GM10266 (cell line): ENCODE measurements at regions not wholly inside any gene's neighbourhood (a gene's known extent, or its start where the extent isn't known, plus 50 kb on each side); places are given as distances from the start of the nearest gene placed in this dataset.
"Not testable (repeated sequence)": the region's sequence is repeated elsewhere in the genome, so short reads cannot be mapped to it uniquely, and the experiment has no call there.

Source experiments
- DNase-seq: peaks from one replicate; pipeline ENCODE4 v3.0.0; 2012; ENCODE audit errors: extremely low spot score
- TF ChIP-seq, protein P1 (sequence below): IDR thresholded peaks from 2 replicates; pipeline ENCODE4 v1.5.1; 2012; ENCODE audit warnings: mild to moderate bottlenecking, low read depth; ENCODE audit not compliant: control insufficient read depth, insufficient read depth; ENCODE audit errors: missing control alignments

DNA sequence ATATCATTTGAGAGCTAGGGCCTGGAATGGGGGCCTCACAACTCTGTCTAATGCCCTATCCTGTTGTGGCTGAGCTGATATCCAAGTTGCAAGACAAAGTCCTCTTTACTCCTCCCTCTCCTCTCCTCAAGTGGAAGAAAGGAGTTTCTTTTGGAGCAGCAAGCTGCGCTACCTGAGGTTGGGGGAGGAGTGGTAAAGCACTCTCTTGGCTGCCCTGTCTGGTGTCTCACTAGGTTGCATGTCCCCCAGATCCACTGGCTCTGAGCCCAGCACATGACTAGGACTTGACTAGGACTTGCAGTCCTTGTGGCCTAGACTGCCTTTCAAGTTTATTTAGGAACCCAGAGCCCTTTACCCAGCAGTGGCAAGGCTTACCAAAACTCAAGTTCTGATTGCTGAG is 141.1 kb upstream of the SETMAR start:
- no peak for DNase-seq

DNA sequence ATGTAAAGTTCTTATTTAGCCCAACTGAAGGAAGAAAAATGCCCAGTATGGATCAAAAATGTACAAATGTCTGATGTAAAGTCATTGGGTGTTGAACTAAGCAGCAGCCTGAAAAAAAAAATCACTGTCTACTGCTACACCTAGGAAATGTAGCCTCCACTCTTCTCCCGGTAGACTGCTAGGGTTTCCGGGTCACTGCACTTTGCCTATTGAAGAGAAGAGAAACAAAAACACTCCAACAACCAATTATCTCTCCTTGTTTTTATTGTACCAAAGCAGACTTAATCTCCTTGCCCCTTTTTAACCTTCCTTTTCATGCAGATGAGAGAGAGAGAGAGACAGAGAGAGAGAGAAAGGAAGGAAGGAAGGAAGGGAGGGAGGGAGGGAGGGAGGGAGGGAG is 140.2 kb upstream of the SETMAR start:
- TF ChIP-seq, protein P1, sequence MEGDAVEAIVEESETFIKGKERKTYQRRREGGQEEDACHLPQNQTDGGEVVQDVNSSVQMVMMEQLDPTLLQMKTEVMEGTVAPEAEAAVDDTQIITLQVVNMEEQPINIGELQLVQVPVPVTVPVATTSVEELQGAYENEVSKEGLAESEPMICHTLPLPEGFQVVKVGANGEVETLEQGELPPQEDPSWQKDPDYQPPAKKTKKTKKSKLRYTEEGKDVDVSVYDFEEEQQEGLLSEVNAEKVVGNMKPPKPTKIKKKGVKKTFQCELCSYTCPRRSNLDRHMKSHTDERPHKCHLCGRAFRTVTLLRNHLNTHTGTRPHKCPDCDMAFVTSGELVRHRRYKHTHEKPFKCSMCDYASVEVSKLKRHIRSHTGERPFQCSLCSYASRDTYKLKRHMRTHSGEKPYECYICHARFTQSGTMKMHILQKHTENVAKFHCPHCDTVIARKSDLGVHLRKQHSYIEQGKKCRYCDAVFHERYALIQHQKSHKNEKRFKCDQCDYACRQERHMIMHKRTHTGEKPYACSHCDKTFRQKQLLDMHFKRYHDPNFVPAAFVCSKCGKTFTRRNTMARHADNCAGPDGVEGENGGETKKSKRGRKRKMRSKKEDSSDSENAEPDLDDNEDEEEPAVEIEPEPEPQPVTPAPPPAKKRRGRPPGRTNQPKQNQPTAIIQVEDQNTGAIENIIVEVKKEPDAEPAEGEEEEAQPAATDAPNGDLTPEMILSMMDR: no peak

More for the DNA sequence above, 141.1 kb upstream of the SETMAR start:
- TF ChIP-seq, protein P1: no peak

DNA sequence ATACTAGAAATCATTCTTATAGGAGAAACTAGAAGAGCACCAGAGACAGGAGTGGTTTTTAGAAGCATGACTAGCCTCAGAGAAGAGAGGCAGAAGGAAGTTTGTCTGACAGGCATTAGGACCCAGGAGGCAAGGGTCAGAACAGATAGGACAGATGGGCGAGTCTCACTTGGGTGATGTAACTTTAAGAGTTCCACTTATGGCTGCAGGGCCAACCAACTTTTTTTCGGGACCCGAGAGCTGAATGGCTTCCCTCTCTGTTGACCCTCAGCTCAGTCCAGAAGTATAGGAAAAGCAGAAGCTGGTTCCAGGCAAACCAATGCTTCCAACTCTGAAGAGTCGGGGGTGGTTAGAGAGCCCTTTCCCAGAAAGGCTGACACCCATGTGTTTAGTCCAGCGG is 136.6 kb upstream of the SETMAR start:
- TF ChIP-seq, protein P1: no peak
- DNase-seq: no peak

More for the DNA sequence above, 140.2 kb upstream of the SETMAR start:
- no peak for DNase-seq

DNA sequence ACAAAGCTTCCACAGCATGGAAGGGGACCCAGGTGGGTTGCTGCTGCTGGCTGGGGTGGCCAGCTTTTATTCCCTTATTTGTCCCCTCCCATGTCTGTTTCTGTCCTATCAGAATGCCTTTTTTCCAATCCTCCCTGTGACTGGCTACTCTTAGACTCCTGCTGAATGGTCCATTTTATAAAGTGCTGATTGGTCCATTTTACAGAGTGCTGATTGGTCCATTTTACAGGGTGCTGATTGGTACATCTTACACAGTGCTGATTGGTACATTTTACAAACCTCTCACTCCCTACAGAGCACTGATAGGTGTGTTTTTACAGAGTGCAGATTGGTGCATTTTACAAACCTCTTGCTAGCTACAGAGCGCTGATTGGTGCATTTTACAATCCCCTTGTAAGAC is 135.9 kb upstream of the SETMAR start:
- DNase-seq: not testable (repeated sequence)

DNA sequence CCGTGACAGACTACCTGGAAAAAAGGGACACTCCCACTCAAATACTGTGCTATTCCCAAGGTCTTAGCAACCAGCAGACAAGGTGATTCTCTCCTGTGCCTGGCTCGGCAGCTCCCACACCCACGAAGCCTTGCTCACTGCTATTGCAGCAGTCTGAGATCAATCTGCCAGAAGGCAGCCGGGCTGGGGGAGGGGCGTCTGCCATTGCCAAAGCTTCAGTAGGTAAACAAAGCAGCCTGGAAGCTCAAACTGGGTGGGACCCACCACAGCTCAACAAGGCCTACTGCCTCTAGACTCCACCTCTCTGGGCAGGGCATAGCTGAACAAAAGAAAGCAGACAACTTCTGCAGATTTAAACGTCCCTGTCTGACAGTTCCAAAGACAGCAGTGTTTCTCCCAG is 128.4 kb upstream of the SETMAR start:
- TF ChIP-seq, protein P1: no peak
- no peak for DNase-seq

DNA sequence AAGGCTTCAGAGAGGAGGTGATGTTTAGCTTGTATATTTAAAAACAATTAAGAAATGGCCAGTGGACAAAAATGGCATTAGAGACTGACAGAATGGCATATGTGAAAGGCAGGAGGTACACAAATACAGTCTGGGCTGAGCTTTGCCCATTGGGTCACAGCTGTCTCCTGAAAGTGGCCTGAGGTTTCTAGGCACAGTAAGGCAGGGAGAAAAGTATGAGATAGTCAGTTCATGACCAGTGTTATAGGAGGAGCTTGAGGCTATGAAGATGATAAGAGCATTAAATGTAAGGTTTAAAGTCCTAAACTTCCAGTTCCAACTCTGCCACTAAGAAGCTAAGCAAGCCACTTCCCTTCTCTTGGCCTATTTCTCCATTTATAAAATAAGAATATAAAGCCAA is 111.2 kb upstream of the SETMAR start:
- no peak for DNase-seq

DNA sequence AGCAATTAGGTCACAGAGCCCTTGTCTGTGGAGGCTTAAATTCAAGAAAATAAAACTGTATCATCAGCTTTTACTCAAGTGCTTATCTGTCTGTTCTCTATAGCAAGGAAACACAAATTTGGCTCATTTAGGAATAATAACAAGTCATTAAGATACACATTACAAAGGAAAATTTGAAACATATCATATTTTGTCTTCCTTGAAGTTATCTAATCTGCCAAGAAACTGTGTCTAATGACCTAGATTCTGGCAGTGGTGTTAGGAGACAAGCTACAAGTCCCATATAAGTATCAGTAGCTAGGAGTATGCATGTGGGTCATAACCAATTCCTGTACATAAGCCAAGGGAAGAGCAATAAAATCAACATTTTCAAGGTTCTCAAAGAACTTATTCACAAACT is 108.2 kb upstream of the SETMAR start:
- no peak for DNase-seq
- TF ChIP-seq, protein P1: no peak

More for the DNA sequence above, 111.2 kb upstream of the SETMAR start:
- TF ChIP-seq, protein P1: no peak

DNA sequence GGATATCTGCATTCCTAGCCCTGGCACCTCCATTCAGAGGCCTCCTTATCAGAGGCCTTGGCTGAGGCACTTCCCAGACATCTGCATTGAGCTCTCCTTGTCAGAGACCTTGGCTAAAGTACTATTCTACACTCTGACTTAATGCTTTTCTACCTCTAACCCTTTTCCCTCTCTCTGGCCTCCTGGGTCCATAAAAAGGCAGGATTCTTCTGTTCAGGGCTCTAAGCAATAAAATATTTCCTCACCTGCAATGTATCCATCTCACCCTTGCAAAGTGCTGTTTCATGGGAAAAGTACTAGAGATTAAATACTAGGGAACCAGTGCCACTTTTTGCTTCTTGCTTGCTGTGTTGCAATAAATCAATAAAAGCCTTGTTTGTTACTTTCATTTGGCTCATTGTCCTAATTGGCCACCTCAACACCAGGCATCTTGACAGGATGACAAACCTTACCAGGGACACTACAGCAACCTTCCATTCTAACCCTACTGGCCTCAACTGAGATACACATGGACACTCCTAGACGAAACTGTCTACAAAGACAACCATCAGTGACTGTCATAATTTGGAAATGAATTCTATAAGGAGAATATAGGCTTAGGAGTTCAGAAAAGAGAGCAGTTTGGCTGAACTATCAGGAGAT is 106.5 kb upstream of the SETMAR start:
- TF ChIP-seq, protein P1: no peak
- no peak for DNase-seq
